Thyroid gland (tissue), 4 donors: ENCODE measurements at regions not wholly inside any gene's neighbourhood (a gene's known extent, or its start where the extent isn't known, plus 50 kb on each side); places are given as distances from the start of the nearest gene placed in this dataset.
"Not testable (repeated sequence)": the region's sequence is repeated elsewhere in the genome, so short reads cannot be mapped to it uniquely, and the experiment has no call there.

Experiments
- DNase-seq, 2 donors: peaks; one replicate each; pipeline ENCODE4 v3.0.0-alpha.2; 2019
- H3K27ac ChIP-seq, 3 donors: fragments of 200-600 bp; sonication (generic); 1 replicate in 2 of 3; 2 replicates in 1 of 3; pipeline ENCODE4 v1.5.1; 2016 to 2019; ENCODE audit warnings: mild to moderate bottlenecking in 1 of 3, moderate library complexity in 1 of 3
- H3K27me3 ChIP-seq: fragments of 200-600 bp; sonication (generic); one replicate; pipeline ENCODE4 v1.5.1; 2019
- H3K36me3 ChIP-seq, 2 donors: fragments of 200-600 bp; sonication (generic); one replicate each; pipeline ENCODE4 v1.5.1; 2016 to 2019
- H3K4me1 ChIP-seq, 2 donors: fragments of 200-600 bp; sonication (generic); one replicate each; pipeline ENCODE4 v1.5.1; 2017 to 2019
- H3K4me3 ChIP-seq, 3 donors: fragments of 200-600 bp; sonication (generic); replicated peaks in 1 of 3; 1 replicate in 2 of 3; 2 replicates in 1 of 3; pipeline ENCODE4 v1.5.1; 2016; ENCODE audit warnings: mild to moderate bottlenecking in 1 of 3
- H3K9me3 ChIP-seq: fragments of 200-600 bp; sonication (generic); one replicate; pipeline ENCODE4 v1.5.1; 2017
- POLR2A ChIP-seq, 2 donors: fragments of 450-650 bp; IDR thresholded peaks; one replicate each; pipeline ENCODE4 v1.6.1; 2017; ENCODE audit warnings: antibody characterized with exemption in 2 of 2, mild to moderate bottlenecking in 2 of 2, moderate library complexity in 1 of 2
- WGBS, 2 donors: methylation state at CpG; one replicate each; pipeline ENCODE4 v1.1.5; 2017; 5-methylcytosine and 5-hydroxymethylcytosine counted together
- intact Hi-C: fragments of 100-400 bp; cut with DNase I; formaldehyde crosslinking; loops from one replicate; pipeline ENCODE4 v1.15.1; 2023
- TF ChIP-seq, protein P1 (sequence below), 6 experiments: fragments of 200-600 bp in 3 of 6; fragments of 450-650 bp in 3 of 6; sonication (generic) in 3 of 6; IDR thresholded peaks; one replicate each; pipeline ENCODE4 v1.5.1; 2016 to 2019; ENCODE audit warnings: antibody characterized with exemption in 6 of 6, mild to moderate bottlenecking in 2 of 6, inconsistent platforms in 1 of 6, moderate library complexity in 1 of 6

DNA sequence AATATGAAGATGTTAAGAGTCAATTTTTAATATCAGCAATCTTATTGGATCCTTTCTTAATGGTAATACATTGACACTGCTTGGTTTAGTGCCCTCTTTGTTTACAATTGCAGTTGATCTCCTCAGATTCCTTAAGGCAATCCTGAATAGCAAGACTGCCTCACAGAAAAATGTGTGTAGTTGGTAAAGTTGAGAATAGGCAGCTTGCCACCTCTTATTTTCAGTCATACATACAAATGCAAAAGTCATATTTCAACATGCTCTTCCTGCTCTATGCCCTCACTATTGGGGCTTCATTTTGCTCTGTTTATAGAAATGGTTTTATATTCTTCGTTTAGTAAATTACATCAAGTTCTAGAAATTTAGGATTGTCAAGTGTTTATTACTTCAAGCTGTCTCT lies 661.1 kb upstream of the ANKRD30A start:
- H3K27me3 ChIP-seq: no peaks in the 10 kb centered on the region
- H3K4me3 ChIP-seq: no peak overlapping the region
- no peaks in the 10 kb centered on the region for H3K4me1 ChIP-seq
- TF ChIP-seq, protein P1, sequence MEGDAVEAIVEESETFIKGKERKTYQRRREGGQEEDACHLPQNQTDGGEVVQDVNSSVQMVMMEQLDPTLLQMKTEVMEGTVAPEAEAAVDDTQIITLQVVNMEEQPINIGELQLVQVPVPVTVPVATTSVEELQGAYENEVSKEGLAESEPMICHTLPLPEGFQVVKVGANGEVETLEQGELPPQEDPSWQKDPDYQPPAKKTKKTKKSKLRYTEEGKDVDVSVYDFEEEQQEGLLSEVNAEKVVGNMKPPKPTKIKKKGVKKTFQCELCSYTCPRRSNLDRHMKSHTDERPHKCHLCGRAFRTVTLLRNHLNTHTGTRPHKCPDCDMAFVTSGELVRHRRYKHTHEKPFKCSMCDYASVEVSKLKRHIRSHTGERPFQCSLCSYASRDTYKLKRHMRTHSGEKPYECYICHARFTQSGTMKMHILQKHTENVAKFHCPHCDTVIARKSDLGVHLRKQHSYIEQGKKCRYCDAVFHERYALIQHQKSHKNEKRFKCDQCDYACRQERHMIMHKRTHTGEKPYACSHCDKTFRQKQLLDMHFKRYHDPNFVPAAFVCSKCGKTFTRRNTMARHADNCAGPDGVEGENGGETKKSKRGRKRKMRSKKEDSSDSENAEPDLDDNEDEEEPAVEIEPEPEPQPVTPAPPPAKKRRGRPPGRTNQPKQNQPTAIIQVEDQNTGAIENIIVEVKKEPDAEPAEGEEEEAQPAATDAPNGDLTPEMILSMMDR (IDR thresholded peaks at IDR 0.05): no peak
- no peak for TF ChIP-seq POLR2A (IDR thresholded peaks at IDR 0.05)
- intact Hi-C loops: no loop called here
- no peaks in the 10 kb centered on the region for H3K36me3 ChIP-seq
- no peak overlapping the region for H3K27ac ChIP-seq
- 88% methylated on average over 1 of the region's 1 CpG for WGBS, 2 donors
- H3K9me3 ChIP-seq: no peaks in the 10 kb centered on the region
- DNase-seq: no peak

DNA sequence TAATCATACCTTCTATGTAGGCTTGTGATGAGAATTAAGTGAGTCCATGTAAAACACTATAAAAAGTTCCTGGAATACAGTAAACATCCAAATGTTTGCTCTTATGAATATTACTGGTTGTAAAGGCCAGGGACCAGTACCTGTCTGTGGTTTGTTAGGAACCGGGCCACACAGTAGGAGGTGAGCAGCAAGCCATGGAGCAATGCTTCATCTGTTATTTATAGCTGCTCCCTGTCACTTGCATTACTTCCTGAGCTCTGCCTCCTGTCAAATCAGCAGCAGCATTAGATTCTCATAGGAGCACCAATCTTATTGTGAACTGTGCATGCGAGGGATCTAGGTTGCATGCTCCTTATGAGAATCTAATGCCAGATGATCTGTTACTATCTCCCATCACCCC lies 662.0 kb upstream of the ANKRD30A start:
- Histone ChIP-seq H3K27me3 (no peaks in the 10 kb centered on the region), H3K4me1 (no peaks in the 10 kb centered on the region), H3K4me3 (no peak overlapping the region), H3K9me3 (no peaks in the 10 kb centered on the region), H3K36me3 (no peaks in the 10 kb centered on the region), H3K27ac (no peak overlapping the region)
- WGBS, 2 donors: 85% methylated on average over 2 of the region's 2 CpGs
- DNase-seq: no peak
- intact Hi-C loops: no loop called here
- TF ChIP-seq POLR2A (IDR thresholded peaks at IDR 0.05): no peak
- TF ChIP-seq, protein P1 (IDR thresholded peaks at IDR 0.05): no peak

- Histone ChIP-seq H3K4me1 (no peaks in the 10 kb centered on the region), H3K36me3 (no peaks in the 10 kb centered on the region), H3K9me3 (no peaks in the 10 kb centered on the region), H3K4me3 (no peak overlapping the region), H3K27me3 (no peaks in the 10 kb centered on the region), H3K27ac (no peak overlapping the region)
- TF ChIP-seq, protein P1 (IDR thresholded peaks at IDR 0.05): no peak
- no peak for DNase-seq
- intact Hi-C loops: no loop called here
- WGBS, 2 donors: 92 to 94% methylated on average over 1 of the region's 1 CpG
Measured at GRCh38 chr10:36462194-36462593, 663.2 kb upstream of the ANKRD30A start.

DNA sequence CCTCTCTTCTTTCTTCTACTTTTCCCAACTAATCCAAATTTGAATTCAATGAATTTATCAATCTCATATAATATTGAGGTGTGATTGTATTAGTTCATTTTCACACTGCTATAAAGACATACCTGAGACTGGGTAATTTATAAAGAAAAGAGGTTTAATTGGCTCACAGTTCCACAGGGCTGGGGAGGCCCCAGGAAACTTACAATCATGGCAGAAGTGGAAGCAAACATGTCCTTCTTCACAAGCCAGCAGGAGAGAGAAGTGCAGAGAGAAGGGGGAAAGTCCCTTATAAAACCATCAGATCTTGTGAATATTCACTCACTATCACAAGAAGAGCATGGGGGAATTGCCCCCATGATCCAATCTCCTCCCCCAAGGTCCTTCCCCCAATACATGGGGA lies 667.0 kb upstream of the ANKRD30A start:
- H3K27ac ChIP-seq, H3K27me3 ChIP-seq, intact Hi-C loops, H3K4me1 ChIP-seq, H3K36me3 ChIP-seq, DNase-seq, H3K4me3 ChIP-seq, H3K9me3 ChIP-seq: not testable (repeated sequence)

GRCh38 chr10:36457751-36458150 lies 667.6 kb upstream of the ANKRD30A start:
- H3K9me3 ChIP-seq: no peaks in the 10 kb centered on the region
- no peak for DNase-seq
- no peak overlapping the region for H3K4me3 ChIP-seq
- H3K4me1 ChIP-seq: no peaks in the 10 kb centered on the region
- H3K27ac ChIP-seq: no peak overlapping the region
- TF ChIP-seq, protein P1 (IDR thresholded peaks at IDR 0.05): no peak
- TF ChIP-seq POLR2A (IDR thresholded peaks at IDR 0.05): no peak
- H3K36me3 ChIP-seq: no peaks in the 10 kb centered on the region
- intact Hi-C loops: no loop called here
- 73 to 84% methylated on average over 1 of the region's 1 CpG for WGBS, 2 donors
- no peaks in the 10 kb centered on the region for H3K27me3 ChIP-seq

GRCh38 chr10:36455526-36456133 lies 669.8 kb upstream of the ANKRD30A start:
- Histone ChIP-seq H3K36me3 (no peaks in the 10 kb centered on the region), H3K4me3 (no peak overlapping the region), H3K27me3 (no peaks in the 10 kb centered on the region), H3K27ac (no peak overlapping the region), H3K9me3 (no peaks in the 10 kb centered on the region), H3K4me1 (peaks cover 0 to under 1% of the 10 kb centered on the region in 2 donors)
- no peak for TF ChIP-seq POLR2A (IDR thresholded peaks at IDR 0.05)
- TF ChIP-seq, protein P1 (IDR thresholded peaks at IDR 0.05): no peak
- WGBS, 2 donors: 43 to 45% methylated on average over 3 of the region's 3 CpGs
- DNase-seq: no peak
- intact Hi-C loops: no loop called here
